HEK293T (cell line): ENCODE measurements at regions not wholly inside any gene's neighbourhood (a gene's known extent, or its start where the extent isn't known, plus 50 kb on each side); places are given as distances from the start of the nearest gene placed in this dataset.

Experiments used
- ARNT ChIP-seq: fragments of 450-650 bp; IDR thresholded peaks from 2 replicates; pipeline ENCODE4 v1.6.1; 2017; ENCODE audit warnings: mild to moderate bottlenecking
- BHLHE40 ChIP-seq: fragments of 450-650 bp; IDR thresholded peaks from 2 replicates; pipeline ENCODE4 v1.6.1; 2016; ENCODE audit warnings: mild to moderate bottlenecking, moderate library complexity, borderline replicate concordance
- ELF4 ChIP-seq: fragments of 450-650 bp; IDR thresholded peaks from 2 replicates; pipeline ENCODE4 v1.6.1; 2017; ENCODE audit warnings: antibody characterized with exemption
- FOXA1 ChIP-seq: fragments of 450-650 bp; IDR thresholded peaks from 2 replicates; pipeline ENCODE4 v1.6.1; 2016; ENCODE audit warnings: mild to moderate bottlenecking
- FOXK2 ChIP-seq: fragments of 450-650 bp; IDR thresholded peaks from 2 replicates; pipeline ENCODE4 v1.6.1; 2016; ENCODE audit warnings: mild to moderate bottlenecking
- FOXM1 ChIP-seq: fragments of 450-650 bp; IDR thresholded peaks from 2 replicates; pipeline ENCODE4 v1.6.1; 2017; ENCODE audit warnings: mild to moderate bottlenecking, borderline replicate concordance
- L3MBTL2 ChIP-seq: fragments of 450-650 bp; conservative IDR thresholded peaks from 2 replicates; pipeline ENCODE4 v1.6.1; 2016; ENCODE audit warnings: mild to moderate bottlenecking
- LEF1 ChIP-seq: fragments of 450-650 bp; IDR thresholded peaks from 2 replicates; pipeline ENCODE4 v1.6.1; 2017; ENCODE audit warnings: mild to moderate bottlenecking, borderline replicate concordance
- SP1 ChIP-seq: fragments of 450-650 bp; IDR thresholded peaks from 2 replicates; pipeline ENCODE4 v1.6.1; 2017
- SUZ12 ChIP-seq: fragments of 450-650 bp; IDR thresholded peaks from 2 replicates; pipeline ENCODE4 v1.6.1; 2016; ENCODE audit warnings: mild to moderate bottlenecking
- TARDBP ChIP-seq: fragments of 450-650 bp; IDR thresholded peaks from 2 replicates; pipeline ENCODE4 v1.6.1; 2016
- ZNF384 ChIP-seq: fragments of 450-650 bp; IDR thresholded peaks from 2 replicates; pipeline ENCODE4 v1.6.1; 2016

DNA sequence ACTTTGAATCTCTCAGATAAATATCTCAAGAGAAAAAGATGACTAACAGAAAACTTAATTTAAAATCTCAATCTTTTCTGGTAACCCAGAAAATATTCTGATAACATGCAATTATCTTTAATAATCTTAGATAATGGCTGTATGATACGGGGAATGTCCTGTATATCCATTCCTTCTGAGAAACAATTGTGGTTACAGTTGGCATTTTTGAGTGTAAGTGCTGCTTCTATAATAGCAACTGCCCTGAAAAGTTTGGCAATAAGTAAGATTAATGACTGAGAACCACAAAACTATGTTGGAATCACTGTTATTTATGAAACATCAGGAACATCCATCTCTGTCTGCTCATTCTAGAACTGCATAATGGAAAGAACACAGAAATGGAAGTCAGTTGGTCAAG, 819.7 kb downstream of the TBC1D32 start:
- TF ChIP-seq LEF1: no peak
- no peak for TF ChIP-seq TARDBP
- TF ChIP-seq ELF4: no peak
- TF ChIP-seq L3MBTL2: no peak
- TF ChIP-seq FOXK2: no peak
- TF ChIP-seq FOXM1: no peak
- no peak for TF ChIP-seq BHLHE40
- no peak for TF ChIP-seq SUZ12
- no peak for TF ChIP-seq ARNT
- no peak for TF ChIP-seq FOXA1
- TF ChIP-seq SP1: no peak
- no peak for TF ChIP-seq ZNF384
